Prostate gland (tissue), 2 donors: ENCODE measurements at regions not wholly inside any gene's neighbourhood (a gene's known extent, or its start where the extent isn't known, plus 50 kb on each side); places are given as distances from the start of the nearest gene placed in this dataset.

Experiments
- CTCF ChIP-seq, 4 experiments: fragments of 200-600 bp in 2 of 4; fragments of 450-650 bp in 2 of 4; sonication (generic) in 2 of 4; IDR thresholded peaks; 1 replicate in 3 of 4; 2 replicates in 1 of 4; pipeline ENCODE4 v1.5.1; 2016 to 2019; ENCODE audit warnings: antibody characterized with exemption in 4 of 4, mild to moderate bottlenecking in 2 of 4, moderate library complexity in 2 of 4
- POLR2A ChIP-seq: fragments of 450-650 bp; IDR thresholded peaks from one replicate; pipeline ENCODE4 v1.6.1; 2016; ENCODE audit warnings: antibody characterized with exemption, mild to moderate bottlenecking
- POLR2AphosphoS5 ChIP-seq: sonication (generic); formaldehyde crosslinking; IDR thresholded peaks from one replicate; pipeline ENCODE4 v1.6.1; 2017; ENCODE audit warnings: antibody characterized with exemption

DNA sequence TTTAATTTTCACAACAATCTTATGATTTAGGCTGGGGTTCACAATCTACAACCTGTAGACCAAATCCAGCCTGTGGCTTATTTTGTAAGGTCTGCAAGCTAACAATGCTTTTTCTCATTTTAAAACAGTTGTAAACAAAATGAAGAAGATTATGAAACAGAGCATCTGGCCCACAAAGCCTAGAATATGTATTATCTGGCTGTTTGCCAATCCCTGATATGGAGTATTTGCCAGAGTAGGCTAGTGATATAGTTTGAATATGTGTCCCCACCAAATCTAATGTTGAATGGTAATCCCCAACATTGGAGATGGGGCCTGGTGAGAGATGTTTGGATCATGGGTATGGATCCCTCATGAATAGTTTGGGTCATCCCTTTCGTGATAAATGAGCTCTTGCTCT lies 201.8 kb downstream of the DHX35 start:
- TF ChIP-seq CTCF (IDR thresholded peaks at IDR 0.05), result no peak
- no peak for TF ChIP-seq POLR2AphosphoS5
- no peak for TF ChIP-seq POLR2A
